Caco-2 (cell line): ENCODE measurements at regions not wholly inside any gene's neighbourhood (a gene's known extent, or its start where the extent isn't known, plus 50 kb on each side); places are given as distances from the start of the nearest gene placed in this dataset.

ENCODE experiments used
- BruUV-seq: library from RNA; stranded (reverse); fragments of 400-500 nt; replicated peaks from 2 replicates; lab custom pipeline; 2021; lab: Mats Ljungman, UMichigan
- CTCF ChIA-PET: fragments of 300-600 bp; sonication (Branson Sonifier 250); formaldehyde crosslinking; loops from one replicate; lab custom pipeline; 2022; ENCODE audit warnings: antibody characterized with exemption; lab: Charles Lee
- POLR2A ChIA-PET: fragments of 300-600 bp; sonication (Branson Sonifier 250); formaldehyde crosslinking; loops from one replicate; lab custom pipeline; 2022; ENCODE audit warnings: antibody characterized with exemption; lab: Charles Lee
- DNase-seq, 2 experiments: peaks; one replicate each; pipeline versions ENCODE4 v3.0.0 to v3.0.0-alpha.2; 2020 to 2022
- H3K27me3 ChIP-seq: replicated peaks from 2 replicates; pipeline ENCODE4 v1.6.0; 2011; ENCODE audit warnings: low read length; ENCODE audit not compliant: control insufficient read depth, insufficient read depth
- H3K36me3 ChIP-seq: 2 replicates; pipeline ENCODE4 v1.5.1; 2011; ENCODE audit warnings: low read length; ENCODE audit not compliant: control insufficient read depth, insufficient read depth
- H3K4me1 ChIP-seq: fragments of 250-450 bp; sonication (Bioruptor Pico); 2 replicates; pipeline ENCODE4 v1.5.1; 2020; ENCODE audit warnings: mild to moderate bottlenecking
- H3K4me3 ChIP-seq: 2 replicates; pipeline ENCODE4 v1.5.1; 2011; ENCODE audit warnings: low read depth, mild to moderate bottlenecking, control low read depth, low read length
- H3K9me3 ChIP-seq: fragments of 250-450 bp; sonication (Bioruptor Pico); 2 replicates; pipeline ENCODE4 v1.5.1; 2020; ENCODE audit warnings: mild to moderate bottlenecking, moderate library complexity
- H3K27ac Mint-ChIP-seq: one replicate; pipeline ENCODE4 v1.8.0; 2022; ENCODE audit warnings: mixed read lengths; ENCODE audit not compliant: unreplicated experiment
- H3K27me3 Mint-ChIP-seq: one replicate; pipeline ENCODE4 v1.8.0; 2022; ENCODE audit warnings: mixed read lengths; ENCODE audit not compliant: insufficient read depth, unreplicated experiment
- H3K36me3 Mint-ChIP-seq: one replicate; pipeline ENCODE4 v1.8.0; 2022; ENCODE audit warnings: mild to moderate bottlenecking, mixed read lengths; ENCODE audit not compliant: insufficient read depth, unreplicated experiment
- H3K4me1 Mint-ChIP-seq: one replicate; pipeline ENCODE4 v1.8.0; 2022; ENCODE audit warnings: low read depth, mixed read lengths; ENCODE audit not compliant: unreplicated experiment
- H3K4me3 Mint-ChIP-seq: one replicate; pipeline ENCODE4 v1.8.0; 2022; ENCODE audit warnings: mild to moderate bottlenecking, moderate library complexity, mixed read lengths; ENCODE audit not compliant: unreplicated experiment
- H3K9me3 Mint-ChIP-seq: one replicate; pipeline ENCODE4 v1.8.0; 2022; ENCODE audit warnings: mixed read lengths; ENCODE audit not compliant: unreplicated experiment
- CTCF ChIP-seq, 2 experiments: fragments of 200-600 bp in 1 of 2; IDR thresholded peaks; 1 replicate in 1 of 2; 2 replicates in 1 of 2; pipeline versions ENCODE4 v1.5.1 to v1.8.0; 2011 to 2022; ENCODE audit warnings: antibody characterized with exemption in 1 of 2, control low read depth in 1 of 2, inconsistent platforms in 1 of 2, low read depth in 1 of 2, low read length in 1 of 2, mild to moderate bottlenecking in 1 of 2, moderate library complexity in 1 of 2; ENCODE audit not compliant: insufficient read depth in 1 of 2, severe bottlenecking in 1 of 2, unreplicated experiment in 1 of 2
- intact Hi-C: fragments of 100-400 bp; cut with micrococcal nuclease; formaldehyde crosslinking; loops from one replicate; pipeline ENCODE4 v1.10.0; 2022; ENCODE audit not compliant: unreplicated experiment

DNA sequence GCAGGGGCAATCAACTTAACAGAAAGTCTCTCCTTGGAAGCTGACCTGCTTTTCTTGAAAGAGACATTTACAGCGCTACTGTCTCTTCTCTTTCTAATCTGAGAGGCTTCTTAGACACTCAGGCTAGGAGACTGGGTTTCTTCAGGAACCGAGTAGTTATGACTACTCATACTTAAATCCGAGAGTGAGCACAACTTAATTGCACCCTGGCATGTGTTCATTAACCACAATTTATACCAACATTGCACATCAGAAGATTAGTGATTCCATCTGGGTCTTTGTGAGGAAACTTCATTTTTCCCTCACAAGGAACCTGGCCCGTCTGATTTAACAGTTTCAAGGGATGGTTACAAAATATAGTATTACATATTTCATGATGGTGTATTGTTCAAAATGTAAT is 176.9 kb downstream of the UBE2E3 start:
- no TSS peak for BruUV-seq
- H3K4me1 ChIP-seq, result no peaks in the 10 kb centered on the region
- CTCF ChIA-PET, result no interaction called here
- Mint-ChIP-seq H3K4me3 (no peak overlapping the region), H3K27ac (no peak overlapping the region), H3K4me1 (no peaks in the 10 kb centered on the region), H3K9me3 (no peaks in the 10 kb centered on the region), H3K27me3 (no peaks in the 10 kb centered on the region), H3K36me3 (no peaks in the 10 kb centered on the region)
- DNase-seq, result no peak
- no peaks in the 10 kb centered on the region for H3K9me3 ChIP-seq
- H3K27me3 ChIP-seq, result no peaks in the 10 kb centered on the region
- no peak for TF ChIP-seq CTCF (IDR thresholded peaks at IDR 0.05; ENCODE audit: insufficient read depth in 1 of 2, low read depth in 1 of 2, low read length in 1 of 2, severe bottlenecking in 1 of 2, unreplicated experiment in 1 of 2)
- no peaks in the 10 kb centered on the region for H3K36me3 ChIP-seq
- no peak overlapping the region for H3K4me3 ChIP-seq
- intact Hi-C loops, result no loop called here
- POLR2A ChIA-PET, result no interaction called here

GRCh38 chr2:181158427-181158826 is 178.0 kb downstream of the UBE2E3 start:
- Mint-ChIP-seq H3K36me3 (no peaks in the 10 kb centered on the region), H3K4me3 (no peak overlapping the region), H3K9me3 (no peaks in the 10 kb centered on the region), H3K27me3 (no peaks in the 10 kb centered on the region), H3K27ac (no peak overlapping the region), H3K4me1 (no peaks in the 10 kb centered on the region)
- DNase-seq, result no peak
- Histone ChIP-seq H3K4me3 (no peak overlapping the region), H3K9me3 (no peaks in the 10 kb centered on the region), H3K4me1 (no peaks in the 10 kb centered on the region), H3K36me3 (no peaks in the 10 kb centered on the region), H3K27me3 (no peaks in the 10 kb centered on the region)
- ChIA-PET POLR2A (no interaction called here), CTCF (no interaction called here)
- no TSS peak for BruUV-seq
- intact Hi-C loops, result no loop called here
- TF ChIP-seq CTCF (IDR thresholded peaks at IDR 0.05; ENCODE audit: insufficient read depth in 1 of 2, low read depth in 1 of 2, low read length in 1 of 2, severe bottlenecking in 1 of 2, unreplicated experiment in 1 of 2), result no peak

- ChIA-PET CTCF (no interaction called here), POLR2A (no interaction called here)
- no peaks in the 10 kb centered on the region for H3K4me1 Mint-ChIP-seq
- no peak for TF ChIP-seq CTCF (IDR thresholded peaks at IDR 0.05; ENCODE audit: insufficient read depth in 1 of 2, low read depth in 1 of 2, low read length in 1 of 2, severe bottlenecking in 1 of 2, unreplicated experiment in 1 of 2)
- no peaks in the 10 kb centered on the region for H3K36me3 Mint-ChIP-seq
- Histone ChIP-seq H3K4me3 (no peak overlapping the region), H3K4me1 (no peaks in the 10 kb centered on the region), H3K36me3 (no peaks in the 10 kb centered on the region), H3K9me3 (no peaks in the 10 kb centered on the region), H3K27me3 (no peaks in the 10 kb centered on the region)
- H3K9me3 Mint-ChIP-seq, result no peaks in the 10 kb centered on the region
- no peaks in the 10 kb centered on the region for H3K27me3 Mint-ChIP-seq
- intact Hi-C loops, result no loop called here
- DNase-seq, result no peak
- BruUV-seq, result no TSS peak
- no peak overlapping the region for H3K27ac Mint-ChIP-seq
- no peak overlapping the region for H3K4me3 Mint-ChIP-seq
Observed at GRCh38 chr2:181161615-181162014, 181.2 kb downstream of the UBE2E3 start.
